Calu3 (cell line): ENCODE measurements at regions not wholly inside any gene's neighbourhood (a gene's known extent, or its start where the extent isn't known, plus 50 kb on each side); places are given as distances from the start of the nearest gene placed in this dataset.

ENCODE experiments used
- BruUV-seq: library from RNA; stranded (reverse); fragments of 400-500 nt; replicated peaks from 2 replicates; lab custom pipeline; 2021; lab: Mats Ljungman, UMichigan
- CTCF ChIA-PET: fragments of 300-600 bp; sonication (Branson Sonifier 250); formaldehyde crosslinking; loops from one replicate; lab custom pipeline; 2022; ENCODE audit warnings: antibody characterized with exemption; lab: Charles Lee
- DNase-seq: peaks from one replicate; pipeline ENCODE4 v3.0.0; 2022
- H3K27ac Mint-ChIP-seq: one replicate; pipeline ENCODE4 v1.8.0; 2022; ENCODE audit warnings: mixed read lengths; ENCODE audit not compliant: unreplicated experiment
- H3K27me3 Mint-ChIP-seq: one replicate; pipeline ENCODE4 v1.8.0; 2022; ENCODE audit warnings: mixed read lengths; ENCODE audit not compliant: unreplicated experiment
- H3K36me3 Mint-ChIP-seq: one replicate; pipeline ENCODE4 v1.8.0; 2022; ENCODE audit warnings: mild to moderate bottlenecking, moderate library complexity, mixed read lengths; ENCODE audit not compliant: insufficient read depth, unreplicated experiment
- H3K4me1 Mint-ChIP-seq: one replicate; pipeline ENCODE4 v1.8.0; 2022; ENCODE audit warnings: mild to moderate bottlenecking, low read depth, mixed read lengths; ENCODE audit not compliant: unreplicated experiment
- H3K4me3 Mint-ChIP-seq: one replicate; pipeline ENCODE4 v1.8.0; 2022; ENCODE audit warnings: mild to moderate bottlenecking, low read depth, moderate library complexity, mixed read lengths; ENCODE audit not compliant: unreplicated experiment
- H3K9me3 Mint-ChIP-seq: one replicate; pipeline ENCODE4 v1.8.0; 2022; ENCODE audit warnings: low read depth, mixed read lengths; ENCODE audit not compliant: unreplicated experiment
- intact Hi-C: fragments of 100-400 bp; cut with micrococcal nuclease; formaldehyde crosslinking; loops from one replicate; pipeline ENCODE4 v1.10.0; 2022; ENCODE audit not compliant: unreplicated experiment
- TF ChIP-seq, protein P1 (sequence below): fragments of 200-600 bp; IDR thresholded peaks from one replicate; pipeline ENCODE4 v1.8.0; 2022; ENCODE audit warnings: antibody characterized with exemption; ENCODE audit not compliant: unreplicated experiment

DNA sequence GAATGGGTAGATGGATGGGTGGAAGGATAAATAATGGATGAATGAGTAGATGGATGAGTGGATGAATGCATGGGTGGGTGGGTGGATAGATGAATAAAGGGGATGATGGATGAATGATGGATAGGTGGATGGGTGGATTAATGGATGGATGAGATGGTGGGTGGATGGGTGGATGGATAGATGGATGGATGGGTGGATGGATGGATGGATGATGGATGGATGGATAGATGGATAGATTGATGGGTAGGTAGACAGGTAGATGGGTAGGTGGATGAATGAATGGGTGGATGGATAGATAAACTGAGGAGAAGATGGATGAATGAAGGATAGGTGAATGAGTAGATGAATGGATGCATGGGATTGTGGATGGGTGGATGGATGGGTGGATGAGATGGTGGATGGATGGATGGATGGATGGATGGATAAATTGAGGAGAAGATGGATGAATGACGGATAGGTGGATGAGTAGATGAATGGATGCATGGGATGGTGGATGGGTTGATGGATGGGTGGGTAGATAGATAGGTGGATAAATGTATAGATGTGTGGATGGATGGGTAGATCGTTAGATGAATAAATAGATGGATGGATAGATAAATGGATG lies 331.3 kb downstream of the MN1 start:
- Mint-ChIP-seq H3K36me3 (no peaks in the 10 kb centered on the region), H3K4me1 (peaks cover 5% of the 10 kb centered on the region), H3K27me3 (no peaks in the 10 kb centered on the region), H3K27ac (no peak overlapping the region), H3K4me3 (no peak overlapping the region), H3K9me3 (no peaks in the 10 kb centered on the region)
- intact Hi-C loops, result no loop called here
- no peak for DNase-seq
- TF ChIP-seq, protein P1, sequence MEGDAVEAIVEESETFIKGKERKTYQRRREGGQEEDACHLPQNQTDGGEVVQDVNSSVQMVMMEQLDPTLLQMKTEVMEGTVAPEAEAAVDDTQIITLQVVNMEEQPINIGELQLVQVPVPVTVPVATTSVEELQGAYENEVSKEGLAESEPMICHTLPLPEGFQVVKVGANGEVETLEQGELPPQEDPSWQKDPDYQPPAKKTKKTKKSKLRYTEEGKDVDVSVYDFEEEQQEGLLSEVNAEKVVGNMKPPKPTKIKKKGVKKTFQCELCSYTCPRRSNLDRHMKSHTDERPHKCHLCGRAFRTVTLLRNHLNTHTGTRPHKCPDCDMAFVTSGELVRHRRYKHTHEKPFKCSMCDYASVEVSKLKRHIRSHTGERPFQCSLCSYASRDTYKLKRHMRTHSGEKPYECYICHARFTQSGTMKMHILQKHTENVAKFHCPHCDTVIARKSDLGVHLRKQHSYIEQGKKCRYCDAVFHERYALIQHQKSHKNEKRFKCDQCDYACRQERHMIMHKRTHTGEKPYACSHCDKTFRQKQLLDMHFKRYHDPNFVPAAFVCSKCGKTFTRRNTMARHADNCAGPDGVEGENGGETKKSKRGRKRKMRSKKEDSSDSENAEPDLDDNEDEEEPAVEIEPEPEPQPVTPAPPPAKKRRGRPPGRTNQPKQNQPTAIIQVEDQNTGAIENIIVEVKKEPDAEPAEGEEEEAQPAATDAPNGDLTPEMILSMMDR, result no peak
- no TSS peak for BruUV-seq
- CTCF ChIA-PET, result no interaction called here

DNA sequence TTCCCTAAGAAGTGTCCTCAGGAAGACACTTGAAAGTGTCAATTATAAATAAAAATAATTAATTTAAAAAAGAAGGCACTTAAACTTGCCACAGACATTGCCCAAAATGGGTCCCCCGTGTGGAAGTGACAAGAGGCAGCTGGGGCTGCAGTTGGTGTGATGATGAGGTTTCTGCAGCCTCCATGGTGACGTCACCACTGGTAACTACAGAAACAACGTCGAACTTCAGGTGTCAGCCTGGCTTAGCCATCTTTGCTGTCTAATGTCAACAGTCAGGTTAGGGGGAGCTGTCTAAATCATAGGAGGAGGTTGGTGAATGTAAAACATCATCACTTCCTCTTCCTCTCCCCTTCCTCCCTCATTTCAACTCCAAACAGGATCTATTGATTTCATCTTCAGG lies 328.6 kb downstream of the MN1 start:
- peaks cover 6% of the 10 kb centered on the region for H3K36me3 Mint-ChIP-seq
- CTCF ChIA-PET, result no interaction called here
- peaks cover 32% of the 10 kb centered on the region for H3K4me1 Mint-ChIP-seq
- H3K27me3 Mint-ChIP-seq, result no peaks in the 10 kb centered on the region
- no TSS peak for BruUV-seq
- H3K27ac Mint-ChIP-seq, result no peak overlapping the region
- H3K9me3 Mint-ChIP-seq, result no peaks in the 10 kb centered on the region
- no peak for DNase-seq
- TF ChIP-seq, protein P1, result no peak
- no peak overlapping the region for H3K4me3 Mint-ChIP-seq
- intact Hi-C loops, result no loop called here

DNA sequence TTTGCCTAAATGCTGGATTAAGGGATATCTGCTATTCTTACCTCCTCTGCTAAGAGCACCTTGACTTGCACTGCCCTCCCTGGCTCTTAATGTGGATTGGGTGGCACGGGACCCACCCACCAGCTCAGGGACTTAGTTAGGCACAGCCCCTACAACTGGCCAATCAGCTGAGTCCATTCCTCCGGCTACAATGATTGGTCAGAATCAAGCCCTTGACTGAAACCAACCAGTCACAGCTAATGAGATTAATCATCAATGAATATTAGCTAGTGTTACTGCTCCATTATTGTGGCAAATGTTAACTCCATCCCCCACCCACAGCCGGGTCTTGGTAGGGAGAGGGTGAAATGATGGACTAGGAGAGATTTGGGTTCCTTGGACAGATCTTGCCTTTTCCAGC lies 328.0 kb downstream of the MN1 start:
- intact Hi-C loops, result no loop called here
- Mint-ChIP-seq H3K4me3 (no peak overlapping the region), H3K36me3 (peaks cover 10% of the 10 kb centered on the region), H3K9me3 (no peaks in the 10 kb centered on the region), H3K27ac (no peak overlapping the region), H3K27me3 (no peaks in the 10 kb centered on the region), H3K4me1 (peaks cover 37% of the 10 kb centered on the region)
- DNase-seq, result no peak
- CTCF ChIA-PET, result no interaction called here
- TF ChIP-seq, protein P1, result no peak
- no TSS peak for BruUV-seq

DNA sequence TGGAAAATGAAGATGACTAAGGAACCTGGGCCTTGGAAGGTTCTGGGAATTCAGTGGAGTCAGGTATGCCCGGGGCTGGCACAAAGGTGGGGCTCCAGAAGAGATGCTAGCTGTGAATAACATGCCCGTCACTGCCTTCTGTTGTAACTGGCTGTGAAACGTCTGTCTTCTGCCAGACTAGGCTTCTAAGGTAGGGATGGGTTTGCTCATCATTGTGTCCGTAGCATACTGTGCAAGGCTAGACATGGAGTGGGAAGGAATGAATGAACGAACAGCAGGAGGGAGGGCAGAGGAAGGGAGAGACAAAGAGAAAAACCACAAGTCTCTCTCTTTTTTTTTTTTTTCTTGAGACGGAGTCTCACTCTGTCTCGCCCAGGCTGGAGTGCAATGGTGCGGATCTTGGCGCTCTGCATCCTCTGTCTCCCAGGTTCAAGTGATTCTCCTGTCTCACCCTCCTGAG lies 327.4 kb downstream of the MN1 start:
- TF ChIP-seq, protein P1, result no peak
- Mint-ChIP-seq H3K27ac (no peak overlapping the region), H3K4me1 (peaks cover 43% of the 10 kb centered on the region), H3K36me3 (peaks cover 10% of the 10 kb centered on the region), H3K27me3 (no peaks in the 10 kb centered on the region), H3K9me3 (no peaks in the 10 kb centered on the region), H3K4me3 (no peak overlapping the region)
- intact Hi-C loops, result no loop called here
- no TSS peak for BruUV-seq
- CTCF ChIA-PET, result interaction anchor here (0.6 to 1.2 kb wide), 3 partner anchors 15 to 344 kb away, joined by 3 to 4 read pairs (median 3); no protein-coding TSS in a partner anchor
- DNase-seq, result no peak
